ENCODE measurements at regions not wholly inside any gene's neighbourhood (a gene's known extent, or its start where the extent isn't known, plus 50 kb on each side); places are given as distances from the start of the nearest gene placed in this dataset.

DNA sequence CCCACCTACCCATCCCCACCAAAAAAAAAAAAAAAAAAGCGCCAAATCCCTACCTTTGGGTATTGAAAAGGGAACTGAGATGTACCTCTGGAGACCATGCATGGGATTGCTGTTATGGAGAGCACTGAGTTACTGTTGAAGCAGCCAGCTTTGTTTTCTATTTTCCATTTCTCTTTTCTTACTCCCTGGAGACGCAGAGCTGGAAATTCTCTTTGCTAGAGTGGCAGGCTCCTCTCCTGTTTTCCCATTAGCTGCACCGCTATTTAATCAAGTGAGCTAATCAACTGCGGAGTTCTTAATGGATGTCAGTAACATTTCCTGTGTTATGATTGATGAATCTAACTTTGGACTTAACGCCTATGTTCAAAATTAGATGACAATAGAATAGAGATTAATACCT, 136.1 kb upstream of the LMCD1 start:
- DNase-seq, result no peak

DNA sequence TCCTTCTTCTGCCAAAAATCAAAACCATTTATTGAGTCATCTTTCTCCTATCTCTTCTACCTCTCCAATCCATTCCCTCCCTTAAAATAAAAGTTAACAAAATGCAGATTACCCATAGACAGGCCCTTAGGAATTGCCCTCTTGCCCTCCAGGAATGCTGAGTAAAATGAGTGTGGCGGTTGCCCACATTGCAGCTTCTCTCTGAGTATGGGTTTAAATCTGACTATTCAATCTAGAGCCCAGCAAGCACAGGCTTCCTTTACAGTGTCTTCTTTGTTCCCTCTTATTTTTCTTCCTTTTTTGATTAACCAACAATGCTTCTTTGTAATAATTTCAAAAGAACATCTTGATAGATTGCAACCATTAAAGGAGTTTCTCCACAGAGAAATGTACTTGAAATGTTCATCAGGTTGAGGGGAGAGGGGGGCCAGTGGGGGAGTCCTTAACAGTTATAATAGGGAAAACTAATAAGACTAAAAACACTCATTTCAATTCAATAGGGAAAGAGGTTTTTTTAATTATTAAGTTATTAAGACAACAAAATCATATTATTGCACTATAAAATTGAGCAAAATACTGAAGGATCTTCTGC, 135.3 kb upstream of the LMCD1 start:
- DNase-seq, result no peak

DNA sequence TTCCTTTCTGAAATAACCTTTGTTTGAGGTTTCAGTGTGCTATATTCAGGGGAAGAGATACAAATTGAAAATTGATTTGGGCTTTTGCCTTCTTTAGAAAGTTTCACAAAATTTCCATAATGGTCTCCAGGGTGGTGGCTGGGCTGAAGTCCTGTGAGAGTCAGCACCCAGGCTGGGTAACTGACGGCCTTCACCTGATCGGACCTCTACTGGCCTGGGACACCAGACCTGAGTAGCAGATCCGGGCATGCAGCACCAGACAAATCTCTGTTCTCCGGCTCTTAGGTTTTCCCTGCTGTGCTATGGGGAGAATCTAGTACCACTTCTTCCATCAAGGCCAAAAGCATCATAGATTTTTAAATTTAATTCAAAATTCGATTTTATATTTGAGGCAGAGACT, 133.0 kb upstream of the LMCD1 start:
- DNase-seq, result no peak

DNA sequence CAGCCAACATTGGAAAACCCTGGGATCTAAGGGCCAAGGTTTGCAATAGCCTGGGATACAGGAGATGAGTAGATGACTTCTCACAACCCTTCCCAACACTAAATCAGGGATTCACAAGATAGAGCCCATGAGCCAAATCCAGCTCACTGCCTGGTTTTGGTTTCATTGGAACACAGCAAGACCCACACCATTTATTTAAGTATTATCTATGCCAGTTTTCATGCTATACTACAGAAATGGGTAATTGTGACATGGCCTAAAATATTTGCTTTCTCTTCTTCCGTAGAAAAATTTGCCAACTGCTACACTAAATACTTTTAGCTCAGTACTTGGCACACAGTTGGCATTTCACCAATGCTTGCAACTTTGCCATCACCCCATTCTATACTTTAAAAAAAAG, 132.0 kb upstream of the LMCD1 start:
- DNase-seq, result no peak

DNA sequence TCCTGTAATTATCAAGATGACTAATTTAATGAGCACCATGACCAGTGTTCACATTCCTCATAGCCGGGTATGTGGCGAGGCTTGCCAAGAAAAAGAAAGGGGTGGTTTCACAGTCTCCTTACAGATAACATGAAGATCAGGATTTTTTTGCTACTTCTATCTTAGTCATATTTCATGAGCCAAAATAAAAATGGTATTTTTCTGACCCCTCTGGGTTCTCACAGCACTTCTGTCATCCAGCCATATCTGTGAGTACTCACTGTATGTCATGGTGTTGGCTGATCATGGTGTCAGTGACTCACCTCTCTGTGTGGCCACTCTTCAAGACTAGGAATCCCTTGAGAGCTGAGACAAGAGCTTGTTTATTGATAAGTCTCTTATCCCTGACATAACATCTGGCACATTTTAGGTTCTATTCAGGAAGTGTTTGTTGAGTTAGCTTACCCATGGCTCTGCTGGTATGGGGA, 130.5 kb upstream of the LMCD1 start:
- no peak for DNase-seq

DNA sequence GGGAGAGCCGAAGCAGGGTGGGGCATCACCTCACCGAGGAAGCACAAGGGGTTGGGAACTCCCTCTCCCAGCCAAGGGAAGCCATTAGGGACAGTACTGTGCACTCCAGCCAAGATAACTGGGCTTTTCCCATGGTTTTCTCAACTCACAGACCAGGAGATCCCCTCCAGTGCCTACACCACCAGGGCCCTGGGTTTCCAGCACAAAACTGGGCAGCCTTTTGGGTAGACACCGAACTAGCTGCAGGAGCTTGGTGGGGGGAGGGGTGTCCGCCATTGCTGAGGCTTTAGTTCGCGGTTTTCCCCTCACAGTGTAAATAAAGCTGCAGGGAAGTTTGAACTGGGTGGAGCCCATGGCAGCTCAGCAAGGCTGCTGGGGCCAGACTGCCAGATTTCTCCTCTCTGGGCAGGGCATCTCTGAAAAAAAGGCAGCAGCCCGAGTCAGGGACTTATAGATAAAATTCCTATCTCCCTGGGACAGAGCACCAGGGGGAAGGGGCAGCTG, 129.6 kb upstream of the LMCD1 start:
- DNase-seq, result no peak

DNA sequence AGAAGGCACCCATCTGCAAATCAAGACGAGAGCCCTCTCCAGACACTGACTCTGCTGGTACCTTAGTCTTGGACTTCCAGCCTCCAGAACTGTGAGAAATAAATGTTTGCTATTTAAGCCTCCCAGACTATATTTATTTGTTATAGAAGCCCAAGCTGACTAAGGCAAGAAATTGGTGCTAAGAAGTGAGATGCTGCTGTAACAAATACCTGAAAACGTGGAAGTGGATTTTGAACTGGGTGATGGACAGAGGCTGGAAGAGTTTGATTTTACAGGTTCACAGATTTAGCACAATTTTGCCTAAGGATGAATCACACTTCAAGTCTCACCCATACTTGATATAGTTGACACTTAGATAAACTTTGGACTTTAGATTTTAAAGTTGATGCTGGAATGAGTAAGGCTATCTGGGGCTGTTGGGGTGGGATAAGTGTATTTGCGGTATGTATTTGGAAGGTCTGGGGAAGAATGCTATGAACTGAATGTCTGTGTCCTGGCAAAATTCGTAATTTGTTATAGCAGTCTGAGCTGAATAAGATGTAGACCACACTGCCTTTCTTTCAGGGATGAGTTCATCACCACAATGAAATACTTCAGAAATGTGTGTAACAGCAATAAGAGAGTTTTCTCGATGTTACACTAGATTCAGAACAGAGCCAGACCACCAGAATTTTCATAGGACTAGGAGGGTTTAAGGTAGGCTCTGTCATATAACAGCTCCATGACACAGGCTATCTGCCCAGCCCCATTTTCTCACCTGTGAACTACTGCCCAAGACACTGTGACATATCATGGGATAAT, 120.5 kb upstream of the LMCD1 start:
- DNase-seq, result no peak

DNA sequence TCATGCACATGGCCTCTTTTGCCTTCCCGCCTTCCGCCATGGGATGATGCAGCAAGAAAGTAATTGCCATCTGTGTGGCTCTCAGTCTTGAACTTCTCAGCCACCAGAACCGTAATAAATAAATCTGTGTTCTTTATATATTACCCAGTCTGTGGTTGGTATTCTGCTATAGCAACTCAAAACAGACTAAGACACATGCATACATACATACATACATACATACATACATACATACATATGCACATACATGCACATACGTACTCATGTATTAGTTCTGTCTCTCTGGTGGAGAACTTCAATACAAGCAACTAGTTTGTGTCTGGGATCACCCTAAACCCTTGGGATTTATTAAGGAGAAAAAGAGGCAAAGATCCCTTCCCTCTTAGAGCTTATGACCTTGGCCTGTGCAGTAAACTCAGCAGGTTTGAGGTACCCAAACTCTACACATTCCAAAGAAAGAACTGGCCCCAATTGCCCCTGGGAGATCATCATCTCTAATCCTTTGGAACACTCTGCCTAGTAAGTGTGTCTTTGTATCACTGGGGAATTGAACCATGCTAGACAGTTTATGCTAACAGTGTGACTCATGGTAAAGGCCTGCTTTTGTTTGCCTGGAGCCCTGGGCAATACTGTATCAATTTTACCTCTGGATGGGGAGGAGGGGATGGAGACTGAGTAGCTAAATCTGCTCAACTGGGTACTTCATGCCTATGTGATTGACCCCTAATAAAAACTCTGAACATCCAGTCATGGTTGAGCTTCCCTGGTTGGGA, 115.6 kb upstream of the LMCD1 start:
- DNase-seq, result no peak

DNA sequence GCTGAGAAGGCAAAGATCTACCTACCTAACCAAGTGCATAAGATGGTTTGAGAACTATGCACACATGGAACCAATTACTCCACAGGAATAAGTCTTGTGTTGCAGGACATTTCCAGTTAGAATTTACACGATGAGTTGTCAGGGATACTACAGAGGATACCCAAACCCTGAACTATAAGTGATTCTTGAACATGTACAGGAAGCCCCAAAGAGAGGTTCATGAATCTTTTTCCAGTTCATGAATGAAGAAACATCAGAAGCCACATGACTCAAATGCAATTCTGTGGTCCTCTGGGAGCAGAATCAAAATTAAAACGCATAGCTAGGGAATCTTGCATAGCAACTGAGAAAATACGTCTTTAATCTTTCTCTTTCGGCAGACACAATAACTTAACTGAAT, 114.1 kb upstream of the LMCD1 start:
- no peak for DNase-seq

DNA sequence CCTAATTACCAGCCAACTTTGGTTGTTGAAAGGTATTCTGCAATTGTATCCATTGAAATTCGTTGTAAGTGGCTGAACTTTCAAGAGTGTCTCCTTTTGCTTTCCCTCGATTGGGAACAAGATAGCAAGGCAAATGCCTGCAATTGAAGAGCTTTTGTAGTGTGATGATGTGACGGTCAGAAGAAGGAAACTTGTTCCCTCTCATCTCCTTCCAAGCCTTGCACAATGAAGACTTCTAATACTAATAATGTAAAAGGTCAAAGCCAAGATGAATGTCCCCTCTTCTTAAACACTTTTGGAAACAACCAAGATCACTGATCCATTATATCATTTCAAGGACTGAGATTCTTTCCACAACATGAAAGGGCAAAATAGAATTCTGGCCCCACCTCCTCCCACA, 101.9 kb upstream of the LMCD1 start:
- no peak for DNase-seq

DNA sequence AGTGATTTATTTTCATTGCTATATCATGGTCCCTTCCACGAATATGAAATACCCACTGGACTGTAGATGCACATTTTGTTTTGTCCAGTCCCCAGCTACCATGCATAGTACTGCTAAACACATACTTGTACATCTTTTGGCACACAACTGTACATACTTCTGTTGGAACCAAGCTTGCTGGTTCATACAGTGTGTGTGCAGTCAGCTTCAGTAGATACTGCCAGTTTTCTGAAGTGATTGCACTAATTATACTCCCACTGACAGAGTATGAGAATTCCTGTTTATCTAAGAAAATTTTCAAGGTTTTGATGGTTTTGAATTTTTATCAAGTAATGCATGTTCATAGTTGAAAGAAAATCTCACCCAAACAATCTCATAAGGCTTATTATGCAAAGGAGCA, 100.7 kb upstream of the LMCD1 start:
- no peak for DNase-seq

DNA sequence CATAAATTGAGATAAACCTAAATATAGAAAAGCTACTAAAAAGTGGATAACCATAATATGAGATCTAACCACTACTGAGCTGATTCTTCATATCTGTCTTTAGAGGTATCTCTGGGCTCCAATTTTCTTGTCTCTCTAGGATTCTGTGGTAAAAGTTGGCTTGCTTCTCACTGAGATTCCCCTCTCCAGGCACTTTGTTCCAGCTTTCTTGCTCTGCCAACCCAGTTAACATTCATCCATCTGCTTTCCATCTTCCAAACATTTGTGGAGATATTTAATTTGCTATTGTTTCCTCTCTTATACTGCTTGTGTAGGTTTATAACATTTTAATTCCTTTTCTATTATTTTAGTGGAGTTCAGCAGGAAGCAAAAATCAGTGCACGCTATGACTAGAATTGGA, 97.6 kb upstream of the LMCD1 start:
- DNase-seq, result no peak

DNA sequence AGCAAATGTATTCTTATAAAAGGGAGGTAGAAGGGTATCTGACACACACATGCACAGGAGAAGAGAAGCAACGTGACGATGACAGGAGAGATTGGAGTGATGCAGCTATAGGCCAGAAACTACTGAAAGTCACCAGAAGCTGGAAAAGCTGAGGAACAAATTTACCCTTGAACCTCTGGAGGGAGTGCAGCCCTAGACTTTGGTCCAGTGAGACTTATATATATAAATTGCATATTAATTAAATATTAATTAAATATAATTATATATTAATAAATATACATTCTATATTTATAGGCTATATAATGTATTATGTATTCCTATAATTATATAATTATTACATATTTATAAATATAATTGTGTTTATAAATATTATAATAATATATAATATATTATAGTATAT, 96.5 kb upstream of the LMCD1 start:
- DNase-seq, result no peak

DNA sequence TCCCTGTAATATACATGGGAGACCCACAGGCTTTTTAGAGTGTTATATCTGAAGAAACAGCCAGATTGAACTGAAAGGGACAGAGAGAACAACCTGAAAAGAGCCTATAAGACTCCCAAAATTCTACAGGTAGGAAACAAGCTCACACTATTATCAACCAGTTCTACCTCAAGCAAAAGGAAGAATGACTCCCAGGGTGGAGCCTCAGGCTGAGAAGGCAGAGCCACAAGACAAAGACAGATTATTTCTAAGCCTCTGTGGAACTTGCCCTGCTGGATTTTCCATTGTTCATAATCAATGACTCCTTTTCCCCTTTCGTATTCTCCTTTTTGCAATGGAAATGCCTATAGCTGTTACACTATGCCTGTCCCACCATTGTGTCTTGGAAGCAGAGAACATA, 95.1 kb upstream of the LMCD1 start:
- DNase-seq, result no peak

DNA sequence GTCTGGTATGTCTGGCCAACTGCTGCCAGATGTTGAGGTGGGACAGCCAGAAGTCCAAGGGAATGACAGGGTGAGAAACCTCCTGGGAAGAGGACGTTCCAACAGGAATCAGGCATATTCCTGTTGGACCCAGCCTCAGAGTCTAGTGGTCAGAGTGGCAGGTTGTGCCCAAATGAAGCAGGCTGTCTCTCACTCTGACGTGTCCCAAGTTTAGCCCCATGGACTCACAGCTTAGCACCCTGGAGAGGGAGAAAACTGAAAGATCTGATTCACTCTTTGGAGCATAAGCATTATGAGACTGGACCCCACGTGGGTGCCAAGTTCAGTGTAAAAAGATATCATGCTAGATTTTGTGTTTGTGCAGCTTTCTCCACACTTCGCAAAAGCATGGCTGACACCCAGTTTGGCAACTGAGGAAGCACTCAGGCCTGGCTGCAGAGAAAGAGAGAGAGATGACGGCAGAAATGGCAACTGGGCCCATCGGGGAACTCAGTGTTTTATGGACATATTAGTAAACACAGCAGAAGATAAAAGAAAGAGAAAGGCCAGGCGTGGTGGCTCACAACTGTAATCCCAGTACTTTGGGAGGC, 88.2 kb upstream of the LMCD1 start:
- DNase-seq, result no peak

DNA sequence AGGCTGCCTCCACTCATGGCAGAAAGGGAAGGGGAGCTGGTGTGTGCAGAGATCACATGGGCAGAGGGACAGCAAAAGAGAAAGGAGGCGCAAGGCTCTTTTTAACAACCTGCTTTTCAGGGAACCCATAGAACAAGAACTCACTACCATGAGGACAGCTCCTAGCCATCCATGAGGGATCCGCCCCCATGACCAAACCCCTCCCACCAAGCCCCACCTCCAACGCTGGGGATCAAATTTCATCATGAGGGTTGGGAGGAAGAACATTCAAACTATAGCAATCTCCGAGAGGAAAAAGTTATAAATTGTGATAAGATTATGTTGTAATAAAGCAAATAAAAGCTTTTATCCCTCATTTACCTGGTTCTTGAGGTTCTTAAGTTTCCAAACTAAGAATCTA, 84.7 kb upstream of the LMCD1 start:
- DNase-seq, result no peak

DNA sequence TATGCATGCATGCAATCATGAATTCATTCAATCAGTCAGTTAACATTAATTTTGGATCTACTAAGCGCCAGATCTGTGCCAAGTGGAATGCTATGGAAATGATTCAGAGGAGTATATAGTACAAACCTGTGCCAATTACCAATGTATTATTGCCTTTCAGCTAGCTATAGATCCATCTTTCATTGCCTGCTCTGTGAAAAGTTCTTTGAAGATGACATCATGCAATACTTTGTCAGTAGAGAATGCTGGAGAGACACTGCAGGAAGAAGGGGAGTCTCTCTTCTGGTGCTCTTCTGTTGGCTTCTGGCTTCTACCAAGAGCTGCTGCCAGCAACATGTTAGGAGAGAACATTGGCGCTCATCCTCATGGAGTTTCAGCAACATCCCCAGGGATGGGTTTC, 81.0 kb upstream of the LMCD1 start:
- DNase-seq, result no peak

DNA sequence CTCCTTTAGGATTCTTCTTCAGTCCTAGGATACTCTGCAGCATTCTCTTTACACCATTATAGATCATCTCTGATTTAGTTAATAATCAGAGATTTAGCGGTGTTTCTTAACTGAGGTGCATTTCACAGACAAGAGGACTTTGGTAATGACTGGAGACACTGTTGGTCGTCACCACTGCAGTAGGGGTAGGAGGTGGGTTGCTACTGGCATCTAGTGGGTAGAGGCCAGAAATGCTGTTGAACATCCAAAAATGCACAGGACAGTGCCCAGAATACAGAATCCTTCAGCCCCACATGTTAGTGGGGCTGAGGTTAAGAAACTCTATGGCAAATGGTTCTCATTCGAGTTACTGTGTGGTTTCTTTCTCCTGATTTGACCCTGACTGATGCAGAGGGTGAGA, 80.4 kb upstream of the LMCD1 start:
- no peak for DNase-seq

DNA sequence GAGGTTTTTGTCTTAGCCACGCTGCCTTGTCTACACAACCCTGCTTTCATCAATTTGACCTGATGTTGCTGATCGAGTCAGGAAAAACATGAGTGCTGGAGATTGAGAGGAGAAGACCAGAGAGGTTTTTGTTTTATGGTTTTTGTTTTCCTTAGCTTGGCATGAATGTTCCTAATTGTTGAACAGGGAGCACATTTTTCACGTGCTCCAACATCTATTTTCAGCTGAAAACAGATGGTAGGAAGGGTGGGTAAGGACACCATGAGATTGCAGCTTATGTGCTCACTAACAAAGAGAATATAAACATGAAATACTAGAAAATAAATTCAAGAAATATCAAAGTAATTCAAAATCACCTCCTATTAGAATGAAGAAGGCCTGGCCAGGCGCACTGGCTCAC, 79.9 kb upstream of the LMCD1 start:
- DNase-seq, result no peak

DNA sequence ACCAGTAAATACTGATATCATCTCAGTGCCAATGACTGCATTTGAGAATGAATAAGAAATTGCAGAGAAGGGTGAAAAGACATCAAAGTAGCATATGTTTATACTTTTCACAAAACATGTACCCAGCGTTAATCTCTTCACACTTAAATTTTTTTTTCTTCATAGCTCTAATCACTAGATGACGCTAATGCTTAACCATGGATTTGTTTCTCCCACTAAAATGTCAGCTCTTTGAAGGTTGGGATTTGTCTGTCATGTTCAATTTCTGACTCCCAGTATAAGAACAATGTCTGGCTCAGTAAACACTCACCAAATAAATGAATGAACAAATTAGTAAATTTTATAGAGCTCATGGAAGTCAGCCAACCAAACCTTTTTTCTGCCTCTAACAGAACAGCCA, 78.3 kb upstream of the LMCD1 start:
- no peak for DNase-seq

DNA sequence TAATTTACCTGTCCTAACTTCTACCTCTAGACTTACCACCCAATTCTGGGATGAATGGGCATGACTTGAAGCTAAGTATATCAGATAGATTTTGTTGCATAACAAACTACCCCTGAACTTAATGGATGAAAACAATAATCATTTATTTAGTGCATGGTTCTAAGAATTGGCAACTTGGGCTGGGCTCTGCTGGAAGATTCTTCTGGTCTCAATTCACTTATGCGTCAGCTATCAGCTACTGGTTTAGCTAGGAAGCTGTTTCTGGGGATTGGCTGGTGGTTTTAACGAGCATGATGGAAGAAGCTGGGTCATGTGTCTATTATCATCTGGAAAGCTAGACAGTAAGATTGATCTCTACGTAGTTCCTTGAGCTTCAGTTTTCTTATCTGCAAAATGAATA, 77.3 kb upstream of the LMCD1 start:
- no peak for DNase-seq

DNA sequence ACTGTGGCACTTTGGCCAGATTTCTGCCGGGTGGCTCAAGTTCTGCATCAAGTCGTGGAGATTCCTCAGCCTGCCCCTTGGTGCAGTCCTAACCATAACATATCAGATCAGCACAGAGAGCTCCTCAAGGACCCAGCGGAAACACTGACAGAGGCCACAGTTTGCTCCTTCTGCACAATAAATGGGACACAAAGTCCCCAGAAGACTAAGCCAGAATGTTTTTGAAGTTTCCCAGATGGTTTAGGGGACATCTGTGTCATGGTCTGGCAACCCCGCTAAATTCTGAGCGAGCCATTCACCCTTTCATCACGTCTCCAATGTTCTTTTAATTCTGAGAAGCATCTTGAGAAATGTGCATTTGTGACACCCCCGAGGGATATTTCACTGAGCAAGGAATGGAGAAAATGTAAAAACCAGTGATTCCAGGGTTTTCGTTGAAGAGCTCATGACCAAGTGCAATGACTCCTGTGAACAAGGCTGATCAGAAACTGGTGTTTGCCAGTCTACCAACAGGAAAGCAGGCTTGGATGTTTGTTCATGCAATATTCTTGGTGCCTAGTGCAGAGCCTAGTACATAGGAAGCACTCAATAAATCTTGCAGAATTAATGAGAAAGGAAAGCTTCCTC, 64.8 kb upstream of the LMCD1 start:
- no peak for DNase-seq

DNA sequence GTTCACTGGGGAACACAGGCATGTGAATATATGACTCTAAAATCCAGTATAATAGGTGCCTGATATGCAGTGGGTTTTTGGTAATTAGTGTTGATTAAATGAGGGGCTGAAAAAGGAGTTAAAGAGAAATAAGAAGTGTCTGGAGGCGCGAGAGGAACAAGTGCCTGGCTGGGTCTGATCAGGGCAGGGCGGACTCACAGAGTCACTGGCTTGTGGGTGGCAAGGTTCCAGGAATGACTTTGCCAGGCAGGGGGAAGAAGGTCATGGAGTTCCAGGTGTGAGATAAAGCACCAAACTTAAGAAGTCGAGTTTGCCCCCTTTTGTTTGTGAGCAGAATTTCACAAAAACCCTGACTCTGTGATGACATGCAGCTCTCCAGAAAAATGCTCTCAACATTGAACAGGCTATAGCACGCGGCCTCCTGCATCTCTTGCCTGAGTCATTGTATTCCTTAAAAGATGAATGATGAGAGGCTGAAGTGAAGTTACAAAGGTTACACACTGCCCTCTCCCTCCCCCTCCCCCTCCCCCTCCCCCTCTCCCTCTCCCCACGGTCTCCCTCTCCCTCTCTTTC, 63.0 kb upstream of the LMCD1 start:
- no peak for DNase-seq
